Type B pancreatic cell (in vitro differentiated cells): ENCODE measurements at regions not wholly inside any gene's neighbourhood (a gene's known extent, or its start where the extent isn't known, plus 50 kb on each side); places are given as distances from the start of the nearest gene placed in this dataset.

Experiments
- DNase-seq: peaks from one replicate; pipeline ENCODE4 v3.0.0; 2021; ENCODE audit warnings: mixed read lengths; ENCODE audit not compliant: unreplicated experiment; ENCODE audit errors: extremely low spot score
- H3K27ac Mint-ChIP-seq: 2 replicates; pipeline ENCODE4 v1.8.0; 2021; ENCODE audit warnings: mild to moderate bottlenecking, mixed read lengths
- H3K27me3 Mint-ChIP-seq: 2 replicates; pipeline ENCODE4 v1.8.0; 2021; ENCODE audit warnings: mixed read lengths
- H3K36me3 Mint-ChIP-seq: 2 replicates; pipeline ENCODE4 v1.8.0; 2021; ENCODE audit warnings: mixed read lengths
- H3K4me1 Mint-ChIP-seq: one replicate; pipeline ENCODE4 v1.8.0; 2021; ENCODE audit warnings: mixed read lengths; ENCODE audit not compliant: unreplicated experiment
- H3K4me3 Mint-ChIP-seq: 2 replicates; pipeline ENCODE4 v1.8.0; 2021; ENCODE audit warnings: mild to moderate bottlenecking, mixed read lengths
- H3K9me3 Mint-ChIP-seq: 2 replicates; pipeline ENCODE4 v1.8.0; 2021; ENCODE audit warnings: mixed read lengths
- CTCF ChIP-seq: fragments of 200-600 bp; sonication (generic); conservative IDR thresholded peaks from 2 replicates; pipeline ENCODE4 v1.5.0; 2021; ENCODE audit warnings: antibody characterized with exemption, mild to moderate bottlenecking

- Mint-ChIP-seq H3K27ac (no peak overlapping the region), H3K27me3 (peaks cover 3% of the 10 kb centered on the region), H3K4me3 (no peak overlapping the region), H3K36me3 (no peaks in the 10 kb centered on the region), H3K9me3 (no peaks in the 10 kb centered on the region), H3K4me1 (peaks cover 18% of the 10 kb centered on the region)
- no peak for TF ChIP-seq CTCF
- no peak for DNase-seq
Measured at GRCh38 chr6:88294702-88295101, 128.6 kb upstream of the CNR1 start.

GRCh38 chr6:88290411-88290810 is 124.3 kb upstream of the CNR1 start:
- Mint-ChIP-seq H3K27me3 (no peaks in the 10 kb centered on the region), H3K9me3 (peaks cover 6% of the 10 kb centered on the region), H3K4me3 (no peak overlapping the region), H3K27ac (no peak overlapping the region), H3K4me1 (no peaks in the 10 kb centered on the region), H3K36me3 (no peaks in the 10 kb centered on the region)
- TF ChIP-seq CTCF: no peak
- DNase-seq: no peak

- no peak overlapping the region for H3K4me3 Mint-ChIP-seq
- no peak for TF ChIP-seq CTCF
- H3K36me3 Mint-ChIP-seq: no peaks in the 10 kb centered on the region
- no peak overlapping the region for H3K27ac Mint-ChIP-seq
- H3K27me3 Mint-ChIP-seq: no peaks in the 10 kb centered on the region
- no peak for DNase-seq
- peaks cover 10% of the 10 kb centered on the region for H3K9me3 Mint-ChIP-seq
- no peaks in the 10 kb centered on the region for H3K4me1 Mint-ChIP-seq
Measured at GRCh38 chr6:88287696-88288095, 121.5 kb upstream of the CNR1 start.

GRCh38 chr6:88276331-88276730 is 110.2 kb upstream of the CNR1 start:
- TF ChIP-seq CTCF: no peak
- Mint-ChIP-seq H3K4me1 (no peaks in the 10 kb centered on the region), H3K9me3 (no peaks in the 10 kb centered on the region), H3K36me3 (no peaks in the 10 kb centered on the region), H3K4me3 (no peak overlapping the region), H3K27me3 (no peaks in the 10 kb centered on the region), H3K27ac (no peak overlapping the region)
- DNase-seq: no peak

- Mint-ChIP-seq H3K36me3 (no peaks in the 10 kb centered on the region), H3K27me3 (no peaks in the 10 kb centered on the region), H3K9me3 (no peaks in the 10 kb centered on the region), H3K27ac (no peak overlapping the region), H3K4me3 (no peak overlapping the region), H3K4me1 (peaks cover 4% of the 10 kb centered on the region)
- DNase-seq: no peak
- no peak for TF ChIP-seq CTCF
Measured at GRCh38 chr6:88268508-88268907, 102.4 kb upstream of the CNR1 start.

- Mint-ChIP-seq H3K4me1 (peaks cover 4% of the 10 kb centered on the region), H3K27me3 (no peaks in the 10 kb centered on the region), H3K27ac (no peak overlapping the region), H3K36me3 (no peaks in the 10 kb centered on the region), H3K4me3 (no peak overlapping the region), H3K9me3 (no peaks in the 10 kb centered on the region)
- TF ChIP-seq CTCF: no peak
- DNase-seq: no peak
Measured at GRCh38 chr6:88266126-88266525, 100.0 kb upstream of the CNR1 start.
